SU-DHL-6 (cell line): ENCODE measurements at regions not wholly inside any gene's neighbourhood (a gene's known extent, or its start where the extent isn't known, plus 50 kb on each side); places are given as distances from the start of the nearest gene placed in this dataset.

Experiments used
- EZH2phosphoT487 ChIP-seq: fragments of 200-600 bp; sonication (generic), shearing (Covaris generic); conservative IDR thresholded peaks from 2 replicates; pipeline ENCODE4 v1.6.1; 2018; ENCODE audit warnings: mild to moderate bottlenecking, antibody characterized with exemption, low read length, moderate library complexity, mixed read lengths
- TF ChIP-seq, protein P1 (sequence below): fragments of 200-600 bp; sonication (generic); IDR thresholded peaks from one replicate; pipeline ENCODE4 v1.5.1; 2017; ENCODE audit warnings: antibody characterized with exemption, mild to moderate bottlenecking, low read length, moderate library complexity; ENCODE audit not compliant: insufficient read depth, poor library complexity, severe bottlenecking

DNA sequence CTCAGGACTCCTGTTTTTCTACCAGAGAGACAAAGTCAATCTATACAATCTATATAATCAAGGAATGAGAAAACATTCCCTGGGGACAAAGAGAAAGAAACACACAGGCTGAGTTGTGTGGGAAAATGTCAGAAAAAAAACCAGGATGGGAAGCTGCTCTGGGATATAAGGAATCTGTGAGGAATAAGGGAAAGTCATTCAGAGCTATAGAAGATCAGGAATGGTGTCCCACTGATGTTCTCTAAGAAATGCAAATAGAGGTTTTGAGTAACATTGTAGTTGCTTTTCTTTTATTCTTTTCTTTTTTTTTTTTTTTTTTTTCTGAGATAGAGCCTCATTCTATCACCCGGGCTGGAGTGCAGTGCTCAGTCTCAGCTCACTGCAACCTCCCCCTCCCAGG is 605.9 kb upstream of the KLF4 start:
- TF ChIP-seq, protein P1, sequence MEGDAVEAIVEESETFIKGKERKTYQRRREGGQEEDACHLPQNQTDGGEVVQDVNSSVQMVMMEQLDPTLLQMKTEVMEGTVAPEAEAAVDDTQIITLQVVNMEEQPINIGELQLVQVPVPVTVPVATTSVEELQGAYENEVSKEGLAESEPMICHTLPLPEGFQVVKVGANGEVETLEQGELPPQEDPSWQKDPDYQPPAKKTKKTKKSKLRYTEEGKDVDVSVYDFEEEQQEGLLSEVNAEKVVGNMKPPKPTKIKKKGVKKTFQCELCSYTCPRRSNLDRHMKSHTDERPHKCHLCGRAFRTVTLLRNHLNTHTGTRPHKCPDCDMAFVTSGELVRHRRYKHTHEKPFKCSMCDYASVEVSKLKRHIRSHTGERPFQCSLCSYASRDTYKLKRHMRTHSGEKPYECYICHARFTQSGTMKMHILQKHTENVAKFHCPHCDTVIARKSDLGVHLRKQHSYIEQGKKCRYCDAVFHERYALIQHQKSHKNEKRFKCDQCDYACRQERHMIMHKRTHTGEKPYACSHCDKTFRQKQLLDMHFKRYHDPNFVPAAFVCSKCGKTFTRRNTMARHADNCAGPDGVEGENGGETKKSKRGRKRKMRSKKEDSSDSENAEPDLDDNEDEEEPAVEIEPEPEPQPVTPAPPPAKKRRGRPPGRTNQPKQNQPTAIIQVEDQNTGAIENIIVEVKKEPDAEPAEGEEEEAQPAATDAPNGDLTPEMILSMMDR: no peak
- no peak for TF ChIP-seq EZH2phosphoT487
